Duodenal mucosa (tissue), 2 donors: ENCODE measurements at regions not wholly inside any gene's neighbourhood (a gene's known extent, or its start where the extent isn't known, plus 50 kb on each side); places are given as distances from the start of the nearest gene placed in this dataset.

Source experiments
- H3K27ac ChIP-seq: one replicate; pipeline ENCODE4 v1.7.0; 2013; ENCODE audit warnings: low read depth, low read length
- H3K27me3 ChIP-seq, 2 donors: one replicate each; pipeline ENCODE4 v1.7.0; 2013; ENCODE audit warnings: low read length in 2 of 2, control low read depth in 1 of 2; ENCODE audit not compliant: insufficient read depth in 2 of 2, control insufficient read depth in 1 of 2
- H3K36me3 ChIP-seq, 2 donors: one replicate each; pipeline ENCODE4 v1.7.0; 2013; ENCODE audit warnings: low read length in 2 of 2, control low read depth in 1 of 2; ENCODE audit not compliant: insufficient read depth in 2 of 2, control insufficient read depth in 1 of 2
- H3K4me1 ChIP-seq, 2 donors: one replicate each; pipeline ENCODE4 v1.7.0; 2013; ENCODE audit warnings: low read length in 2 of 2, control low read depth in 1 of 2; ENCODE audit not compliant: insufficient read depth in 2 of 2, control insufficient read depth in 1 of 2
- H3K4me3 ChIP-seq, 2 donors: one replicate each; pipeline ENCODE4 v1.7.0; 2013; ENCODE audit warnings: low read length in 2 of 2, low read depth in 1 of 2
- H3K9ac ChIP-seq, 2 donors: one replicate each; pipeline ENCODE4 v1.7.0; 2013; ENCODE audit warnings: low read length in 2 of 2, low read depth in 1 of 2
- H3K9me3 ChIP-seq, 2 donors: one replicate each; pipeline ENCODE4 v1.7.0; 2013; ENCODE audit warnings: low read length in 2 of 2, control low read depth in 1 of 2; ENCODE audit not compliant: control insufficient read depth in 1 of 2

- H3K9me3 ChIP-seq: no peaks in the 10 kb centered on the region
- H3K27me3 ChIP-seq: no peaks in the 10 kb centered on the region
- peaks cover 0 to 3% of the 10 kb centered on the region in 2 donors for H3K4me1 ChIP-seq
- no peak overlapping the region for H3K4me3 ChIP-seq
- H3K27ac ChIP-seq: no peak overlapping the region
- H3K36me3 ChIP-seq: no peaks in the 10 kb centered on the region
- no peak overlapping the region for H3K9ac ChIP-seq
These were observed 149.0 kb upstream of the SGK1 start for GRCh38 chr6:134466771-134467525.

DNA sequence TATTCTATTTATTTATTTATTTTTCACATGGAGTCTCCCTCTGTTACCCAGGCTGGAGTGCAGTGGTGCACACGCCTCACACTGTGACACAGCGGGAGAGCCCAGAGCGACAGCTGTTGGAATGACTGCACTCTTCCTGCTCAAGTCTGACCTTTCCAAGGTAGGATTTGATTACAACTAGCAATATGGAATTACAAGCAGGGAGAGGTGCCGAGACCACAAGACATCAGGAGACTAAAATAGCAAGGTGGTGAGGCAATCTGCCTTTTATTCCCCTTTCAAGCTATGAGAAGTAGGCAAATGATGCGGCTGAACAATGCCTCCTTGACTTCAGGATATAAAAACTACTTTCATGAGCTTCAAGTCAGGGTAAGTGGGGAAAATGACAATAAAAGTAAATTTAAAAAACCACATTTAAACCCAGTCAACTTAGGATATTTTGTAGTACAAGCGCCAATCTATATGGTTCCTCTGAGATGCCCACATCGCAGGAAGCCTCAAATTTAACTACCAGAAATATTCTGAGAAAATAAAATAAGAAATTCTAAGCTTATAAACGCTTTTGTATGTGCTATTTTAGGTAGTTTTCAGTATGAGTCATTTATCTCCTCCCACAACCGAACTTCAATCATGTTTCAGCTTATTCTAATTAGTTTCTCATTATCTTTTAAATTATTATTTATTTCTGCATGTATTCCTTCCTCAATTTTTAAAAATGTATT lies 146.9 kb upstream of the SGK1 start:
- no peaks in the 10 kb centered on the region for H3K9me3 ChIP-seq
- peaks cover 0 to 3% of the 10 kb centered on the region in 2 donors for H3K4me1 ChIP-seq
- H3K4me3 ChIP-seq: no peak overlapping the region
- H3K9ac ChIP-seq: no peak overlapping the region
- H3K27me3 ChIP-seq: no peaks in the 10 kb centered on the region
- no peak overlapping the region for H3K27ac ChIP-seq
- H3K36me3 ChIP-seq: no peaks in the 10 kb centered on the region

- Histone ChIP-seq H3K4me3 (no peak overlapping the region), H3K9ac (no peak overlapping the region), H3K27me3 (no peaks in the 10 kb centered on the region)
These were observed 141.1 kb upstream of the SGK1 start for GRCh38 chr6:134458857-134459657.

GRCh38 chr6:134457941-134458340 lies 140.0 kb upstream of the SGK1 start:
- H3K27me3 ChIP-seq: no peaks in the 10 kb centered on the region
- no peak overlapping the region for H3K4me3 ChIP-seq
- no peaks in the 10 kb centered on the region for H3K9me3 ChIP-seq
- H3K27ac ChIP-seq: no peak overlapping the region
- no peak overlapping the region for H3K9ac ChIP-seq
- no peaks in the 10 kb centered on the region for H3K36me3 ChIP-seq
- H3K4me1 ChIP-seq: no peaks in the 10 kb centered on the region

More at GRCh38 chr6:134458857-134459657, 141.1 kb upstream of the SGK1 start:
- Histone ChIP-seq H3K4me1 (no peaks in the 10 kb centered on the region), H3K9me3 (no peaks in the 10 kb centered on the region), H3K36me3 (no peaks in the 10 kb centered on the region), H3K27ac (no peak overlapping the region)

DNA sequence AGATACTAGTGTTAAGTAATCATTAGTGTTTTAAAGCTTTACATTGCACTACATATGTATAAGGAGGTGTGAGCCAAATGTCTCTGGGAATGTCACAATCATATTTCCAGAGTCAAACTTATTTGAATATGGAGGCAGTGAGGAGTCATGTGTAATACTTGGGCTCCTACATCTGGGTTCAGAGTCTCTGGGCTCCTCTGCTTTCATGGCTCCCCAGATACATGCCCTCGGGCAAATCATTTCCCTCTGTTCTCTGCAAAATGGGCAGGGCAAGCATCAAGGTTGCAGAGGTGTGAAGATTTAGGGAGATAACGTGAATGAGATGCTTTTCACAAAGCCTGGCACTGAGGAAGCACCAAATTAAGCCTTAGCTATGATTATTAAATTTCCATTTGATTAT lies 138.3 kb upstream of the SGK1 start:
- H3K4me3 ChIP-seq: no peak overlapping the region
- no peak overlapping the region for H3K9ac ChIP-seq
- H3K27me3 ChIP-seq: no peaks in the 10 kb centered on the region
- no peak overlapping the region for H3K27ac ChIP-seq
- H3K9me3 ChIP-seq: no peaks in the 10 kb centered on the region
- no peaks in the 10 kb centered on the region for H3K36me3 ChIP-seq
- H3K4me1 ChIP-seq: no peaks in the 10 kb centered on the region

DNA sequence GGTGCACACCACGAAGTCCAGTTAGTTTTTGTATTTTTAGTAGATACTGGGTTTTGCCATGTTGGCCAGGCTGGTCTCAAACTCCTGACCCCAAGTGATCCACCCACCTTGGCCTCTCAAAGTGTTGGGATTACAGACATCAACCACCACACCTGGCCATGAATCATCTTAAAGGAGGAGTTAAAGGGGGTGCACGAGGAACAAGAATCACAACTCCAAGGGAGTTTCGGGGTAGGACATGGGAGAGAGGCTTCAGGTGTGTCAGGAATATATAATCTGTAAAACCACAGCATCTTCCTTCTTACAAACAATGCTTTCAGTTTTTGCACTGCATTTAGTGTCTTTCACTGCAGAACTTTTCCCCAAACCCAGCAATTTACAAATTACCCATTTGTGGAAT lies 137.4 kb upstream of the SGK1 start:
- Histone ChIP-seq H3K27me3 (no peaks in the 10 kb centered on the region), H3K9me3 (no peaks in the 10 kb centered on the region), H3K27ac (no peak overlapping the region)

DNA sequence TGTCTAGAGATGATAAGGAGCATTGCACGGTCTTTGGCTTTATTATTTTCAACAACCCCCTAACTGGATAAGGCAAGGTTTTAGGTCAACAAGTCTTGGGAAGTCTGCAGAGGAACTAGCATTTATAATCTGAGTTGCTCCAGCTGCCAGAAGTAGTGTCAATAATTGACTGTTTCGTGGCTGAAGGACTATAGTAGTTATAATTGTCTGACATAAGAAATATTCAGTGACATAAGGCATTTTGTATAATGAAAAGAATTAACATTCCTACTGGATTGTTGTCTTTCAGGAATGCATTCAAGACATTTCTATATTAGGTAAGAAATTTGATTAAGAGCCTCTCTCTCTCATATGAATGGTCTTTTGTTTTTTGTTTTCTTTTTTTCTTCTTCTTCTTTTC lies 136.9 kb upstream of the SGK1 start:
- Histone ChIP-seq H3K36me3 (no peaks in the 10 kb centered on the region), H3K9ac (no peak overlapping the region), H3K9me3 (no peaks in the 10 kb centered on the region), H3K4me3 (no peak overlapping the region), H3K27me3 (no peaks in the 10 kb centered on the region), H3K4me1 (no peaks in the 10 kb centered on the region), H3K27ac (no peak overlapping the region)

More for the DNA sequence above, 137.4 kb upstream of the SGK1 start:
- Histone ChIP-seq H3K36me3 (no peaks in the 10 kb centered on the region), H3K9ac (no peak overlapping the region), H3K4me3 (no peak overlapping the region), H3K4me1 (no peaks in the 10 kb centered on the region)

- Histone ChIP-seq H3K27ac (no peak overlapping the region), H3K9ac (no peak overlapping the region), H3K4me3 (no peak overlapping the region), H3K36me3 (no peaks in the 10 kb centered on the region), H3K27me3 (no peaks in the 10 kb centered on the region), H3K4me1 (no peaks in the 10 kb centered on the region), H3K9me3 (no peaks in the 10 kb centered on the region)
These were observed 136.0 kb upstream of the SGK1 start for GRCh38 chr6:134453792-134454510.

DNA sequence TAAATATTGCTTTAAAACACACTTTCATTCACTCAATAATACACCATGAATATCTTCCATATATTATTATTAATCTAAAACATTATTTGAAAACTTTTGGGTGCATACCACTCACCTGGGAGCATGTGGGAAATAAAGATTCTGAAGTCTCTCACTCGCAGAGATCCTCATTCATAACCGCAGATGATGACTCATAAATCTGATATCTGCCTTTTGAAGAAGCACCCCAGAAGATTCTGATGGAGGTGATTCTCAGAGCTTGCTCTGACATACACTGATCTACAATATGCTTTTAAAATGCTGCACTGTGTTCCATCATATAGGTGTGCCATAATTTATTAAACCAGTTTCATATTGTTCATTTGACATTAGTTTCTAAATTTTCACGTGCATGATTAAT lies 135.0 kb upstream of the SGK1 start:
- no peak overlapping the region for H3K4me3 ChIP-seq
- no peak overlapping the region for H3K9ac ChIP-seq

More for the DNA sequence above, 135.0 kb upstream of the SGK1 start:
- Histone ChIP-seq H3K36me3 (no peaks in the 10 kb centered on the region), H3K27ac (no peak overlapping the region), H3K9me3 (no peaks in the 10 kb centered on the region), H3K4me1 (no peaks in the 10 kb centered on the region), H3K27me3 (no peaks in the 10 kb centered on the region)
